NB4 (cell line): ENCODE measurements at regions not wholly inside any gene's neighbourhood (a gene's known extent, or its start where the extent isn't known, plus 50 kb on each side); places are given as distances from the start of the nearest gene placed in this dataset.
"Not testable (repeated sequence)": the region's sequence is repeated elsewhere in the genome, so short reads cannot be mapped to it uniquely, and the experiment has no call there.

Experiments used
- POLR2A ChIP-seq: IDR thresholded peaks from 2 replicates; pipeline ENCODE4 v1.6.1; 2011; ENCODE audit warnings: mild to moderate bottlenecking; ENCODE audit not compliant: insufficient read length; ENCODE audit errors: extremely low read depth
- TF ChIP-seq, protein P1 (sequence below): IDR thresholded peaks from one replicate; pipeline ENCODE4 v1.5.1; 2012; ENCODE audit warnings: low read depth, low read length

DNA sequence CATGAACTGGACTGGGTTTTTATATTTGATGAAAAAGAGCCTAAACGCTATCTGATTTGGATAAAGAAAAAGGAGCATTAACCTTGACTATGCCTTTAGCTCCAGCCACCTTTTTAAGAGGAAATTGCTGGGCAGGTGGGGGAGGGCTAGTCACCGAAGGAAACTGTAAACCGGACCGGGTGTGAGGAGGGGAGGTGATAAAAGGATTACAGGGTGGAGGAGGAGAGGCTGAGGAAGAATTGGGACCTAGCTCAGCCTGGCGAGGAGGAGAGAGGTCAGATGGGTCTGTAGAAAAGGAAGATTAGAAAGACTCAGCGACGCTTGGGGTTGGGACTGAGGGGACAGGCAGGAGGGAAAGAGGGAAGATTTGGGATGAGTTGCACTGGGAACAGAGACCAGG, 118.4 kb downstream of the PCDH10 start:
- TF ChIP-seq, protein P1, sequence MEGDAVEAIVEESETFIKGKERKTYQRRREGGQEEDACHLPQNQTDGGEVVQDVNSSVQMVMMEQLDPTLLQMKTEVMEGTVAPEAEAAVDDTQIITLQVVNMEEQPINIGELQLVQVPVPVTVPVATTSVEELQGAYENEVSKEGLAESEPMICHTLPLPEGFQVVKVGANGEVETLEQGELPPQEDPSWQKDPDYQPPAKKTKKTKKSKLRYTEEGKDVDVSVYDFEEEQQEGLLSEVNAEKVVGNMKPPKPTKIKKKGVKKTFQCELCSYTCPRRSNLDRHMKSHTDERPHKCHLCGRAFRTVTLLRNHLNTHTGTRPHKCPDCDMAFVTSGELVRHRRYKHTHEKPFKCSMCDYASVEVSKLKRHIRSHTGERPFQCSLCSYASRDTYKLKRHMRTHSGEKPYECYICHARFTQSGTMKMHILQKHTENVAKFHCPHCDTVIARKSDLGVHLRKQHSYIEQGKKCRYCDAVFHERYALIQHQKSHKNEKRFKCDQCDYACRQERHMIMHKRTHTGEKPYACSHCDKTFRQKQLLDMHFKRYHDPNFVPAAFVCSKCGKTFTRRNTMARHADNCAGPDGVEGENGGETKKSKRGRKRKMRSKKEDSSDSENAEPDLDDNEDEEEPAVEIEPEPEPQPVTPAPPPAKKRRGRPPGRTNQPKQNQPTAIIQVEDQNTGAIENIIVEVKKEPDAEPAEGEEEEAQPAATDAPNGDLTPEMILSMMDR = not testable (repeated sequence)
- not testable (repeated sequence) for TF ChIP-seq POLR2A
